Vagina (tissue), 2 donors: ENCODE measurements at regions not wholly inside any gene's neighbourhood (a gene's known extent, or its start where the extent isn't known, plus 50 kb on each side); places are given as distances from the start of the nearest gene placed in this dataset.

Source experiments
- DNase-seq, 2 donors: peaks; one replicate each; pipeline ENCODE4 v3.0.0-alpha.2; 2017; ENCODE audit errors: extremely low spot score in 2 of 2
- H3K27ac ChIP-seq: fragments of 200-600 bp; sonication (generic); one replicate; pipeline ENCODE4 v1.5.1; 2019
- H3K27me3 ChIP-seq: fragments of 200-600 bp; sonication (generic); one replicate; pipeline ENCODE4 v1.5.1; 2019
- H3K36me3 ChIP-seq, 2 donors: fragments of 200-600 bp; sonication (generic); one replicate each; pipeline ENCODE4 v1.5.1; 2017 to 2019
- H3K4me1 ChIP-seq: fragments of 200-600 bp; sonication (generic); one replicate; pipeline ENCODE4 v1.5.1; 2019
- H3K4me3 ChIP-seq, 2 donors: fragments of 200-600 bp; sonication (generic); 1 replicate in 1 of 2; 2 replicates in 1 of 2; pipeline ENCODE4 v1.5.1; 2016 to 2019
- H3K9me3 ChIP-seq: fragments of 200-600 bp; sonication (generic); one replicate; pipeline ENCODE4 v1.5.1; 2019
- POLR2A ChIP-seq, 2 donors: fragments of 450-650 bp; IDR thresholded peaks; one replicate each; pipeline ENCODE4 v1.6.1; 2017; ENCODE audit warnings: antibody characterized with exemption in 2 of 2, mild to moderate bottlenecking in 2 of 2, moderate library complexity in 2 of 2
- POLR2AphosphoS5 ChIP-seq, 2 donors: sonication (generic); formaldehyde crosslinking; IDR thresholded peaks; one replicate each; pipeline ENCODE4 v1.9.0; 2017; ENCODE audit warnings: antibody characterized with exemption in 2 of 2, mild to moderate bottlenecking in 2 of 2, low read depth in 1 of 2; ENCODE audit not compliant: insufficient read depth in 1 of 2
- intact Hi-C: fragments of 100-400 bp; cut with DNase I; formaldehyde crosslinking; loops from one replicate; pipeline ENCODE4 v1.15.1; 2023
- TF ChIP-seq, protein P1 (sequence below), 3 experiments: fragments of 450-650 bp in 2 of 3; fragments of 200-600 bp in 1 of 3; sonication (generic) in 1 of 3; IDR thresholded peaks; one replicate each; pipeline ENCODE4 v1.5.1; 2017 to 2019; ENCODE audit warnings: antibody characterized with exemption in 3 of 3, mild to moderate bottlenecking in 2 of 3, moderate library complexity in 2 of 3

DNA sequence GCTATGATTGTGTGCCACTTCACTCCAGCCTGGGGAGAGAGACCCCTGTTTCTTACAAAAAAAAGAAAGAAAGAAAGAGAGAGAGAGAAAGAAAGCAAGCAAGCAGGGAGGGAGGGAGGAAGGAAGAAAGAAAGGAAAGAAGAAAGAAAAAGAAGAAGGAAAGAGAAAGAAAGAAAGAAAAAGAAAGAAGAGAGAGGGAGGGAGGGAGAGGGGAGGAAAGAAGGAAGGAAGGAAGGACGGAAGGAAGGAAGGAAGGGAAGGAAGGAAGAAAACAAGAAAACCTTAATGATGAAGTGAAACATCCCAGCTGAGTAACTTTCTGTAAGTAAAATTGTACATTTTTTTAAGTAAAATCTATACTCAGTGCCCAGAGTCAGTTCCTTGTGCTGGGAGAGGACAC lies 75.5 kb upstream of the GLS start:
- no peak overlapping the region for H3K4me3 ChIP-seq
- no peak for TF ChIP-seq POLR2A (IDR thresholded peaks at IDR 0.05)
- TF ChIP-seq, protein P1, sequence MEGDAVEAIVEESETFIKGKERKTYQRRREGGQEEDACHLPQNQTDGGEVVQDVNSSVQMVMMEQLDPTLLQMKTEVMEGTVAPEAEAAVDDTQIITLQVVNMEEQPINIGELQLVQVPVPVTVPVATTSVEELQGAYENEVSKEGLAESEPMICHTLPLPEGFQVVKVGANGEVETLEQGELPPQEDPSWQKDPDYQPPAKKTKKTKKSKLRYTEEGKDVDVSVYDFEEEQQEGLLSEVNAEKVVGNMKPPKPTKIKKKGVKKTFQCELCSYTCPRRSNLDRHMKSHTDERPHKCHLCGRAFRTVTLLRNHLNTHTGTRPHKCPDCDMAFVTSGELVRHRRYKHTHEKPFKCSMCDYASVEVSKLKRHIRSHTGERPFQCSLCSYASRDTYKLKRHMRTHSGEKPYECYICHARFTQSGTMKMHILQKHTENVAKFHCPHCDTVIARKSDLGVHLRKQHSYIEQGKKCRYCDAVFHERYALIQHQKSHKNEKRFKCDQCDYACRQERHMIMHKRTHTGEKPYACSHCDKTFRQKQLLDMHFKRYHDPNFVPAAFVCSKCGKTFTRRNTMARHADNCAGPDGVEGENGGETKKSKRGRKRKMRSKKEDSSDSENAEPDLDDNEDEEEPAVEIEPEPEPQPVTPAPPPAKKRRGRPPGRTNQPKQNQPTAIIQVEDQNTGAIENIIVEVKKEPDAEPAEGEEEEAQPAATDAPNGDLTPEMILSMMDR (IDR thresholded peaks at IDR 0.05): no peak
- no peak for TF ChIP-seq POLR2AphosphoS5 (IDR thresholded peaks at IDR 0.05; ENCODE audit: insufficient read depth in 1 of 2, low read depth in 1 of 2)
- H3K4me1 ChIP-seq: no peaks in the 10 kb centered on the region
- DNase-seq: no peak
- H3K9me3 ChIP-seq: no peaks in the 10 kb centered on the region
- H3K27ac ChIP-seq: no peak overlapping the region
- no peaks in the 10 kb centered on the region for H3K27me3 ChIP-seq
- intact Hi-C loops: no loop called here
- no peaks in the 10 kb centered on the region for H3K36me3 ChIP-seq

DNA sequence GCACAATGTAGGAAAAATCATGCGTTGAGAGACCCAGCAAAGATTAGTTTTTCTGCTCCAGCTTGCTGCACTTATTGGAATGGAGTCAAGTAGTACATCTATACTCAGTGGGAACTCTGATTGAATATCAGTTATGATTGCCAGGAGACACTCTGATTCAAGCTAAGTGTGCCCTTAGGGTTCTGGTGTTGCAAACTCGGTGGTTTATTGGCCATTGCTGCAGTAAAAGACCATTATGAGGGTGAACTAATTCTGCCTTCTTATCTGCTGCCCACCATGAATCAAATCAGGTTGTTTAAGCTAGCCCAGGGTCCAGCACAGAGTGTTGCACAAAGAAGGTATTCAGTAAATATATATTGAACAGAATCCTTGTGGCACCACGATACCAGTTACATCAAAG lies 74.8 kb upstream of the GLS start:
- no peak for DNase-seq
- no peak for TF ChIP-seq POLR2AphosphoS5 (IDR thresholded peaks at IDR 0.05; ENCODE audit: insufficient read depth in 1 of 2, low read depth in 1 of 2)
- TF ChIP-seq, protein P1 (IDR thresholded peaks at IDR 0.05): no peak
- no peak for TF ChIP-seq POLR2A (IDR thresholded peaks at IDR 0.05)
- Histone ChIP-seq H3K27me3 (no peaks in the 10 kb centered on the region), H3K4me3 (no peak overlapping the region), H3K27ac (no peak overlapping the region), H3K9me3 (no peaks in the 10 kb centered on the region), H3K36me3 (no peaks in the 10 kb centered on the region), H3K4me1 (no peaks in the 10 kb centered on the region)
- intact Hi-C loops: no loop called here

DNA sequence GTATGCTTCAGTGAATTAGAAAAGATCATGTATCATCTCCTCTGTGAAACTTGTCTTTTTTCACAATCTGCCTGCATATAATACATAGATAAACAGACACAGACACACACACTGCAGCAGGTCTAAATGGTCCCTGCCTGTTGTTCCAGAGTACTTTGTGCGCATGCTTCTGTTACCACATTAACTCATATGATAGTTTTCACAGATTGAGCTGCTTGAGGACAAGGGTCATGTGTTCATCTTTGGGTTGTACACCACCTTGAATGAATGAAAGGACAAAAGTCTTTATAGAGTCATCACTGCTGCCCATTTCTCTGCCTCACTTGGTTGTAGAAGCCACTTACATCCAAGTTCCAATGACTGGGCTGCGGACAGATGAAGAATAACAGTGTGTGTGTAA lies 72.7 kb upstream of the GLS start:
- Histone ChIP-seq H3K4me1 (no peaks in the 10 kb centered on the region), H3K36me3 (no peaks in the 10 kb centered on the region), H3K27me3 (no peaks in the 10 kb centered on the region), H3K27ac (no peak overlapping the region), H3K9me3 (no peaks in the 10 kb centered on the region), H3K4me3 (no peak overlapping the region)
- TF ChIP-seq POLR2AphosphoS5 (IDR thresholded peaks at IDR 0.05; ENCODE audit: insufficient read depth in 1 of 2, low read depth in 1 of 2) (no peak), POLR2A (IDR thresholded peaks at IDR 0.05) (no peak)
- TF ChIP-seq, protein P1 (IDR thresholded peaks at IDR 0.05): no peak
- no peak for DNase-seq
- intact Hi-C loops: no loop called here

DNA sequence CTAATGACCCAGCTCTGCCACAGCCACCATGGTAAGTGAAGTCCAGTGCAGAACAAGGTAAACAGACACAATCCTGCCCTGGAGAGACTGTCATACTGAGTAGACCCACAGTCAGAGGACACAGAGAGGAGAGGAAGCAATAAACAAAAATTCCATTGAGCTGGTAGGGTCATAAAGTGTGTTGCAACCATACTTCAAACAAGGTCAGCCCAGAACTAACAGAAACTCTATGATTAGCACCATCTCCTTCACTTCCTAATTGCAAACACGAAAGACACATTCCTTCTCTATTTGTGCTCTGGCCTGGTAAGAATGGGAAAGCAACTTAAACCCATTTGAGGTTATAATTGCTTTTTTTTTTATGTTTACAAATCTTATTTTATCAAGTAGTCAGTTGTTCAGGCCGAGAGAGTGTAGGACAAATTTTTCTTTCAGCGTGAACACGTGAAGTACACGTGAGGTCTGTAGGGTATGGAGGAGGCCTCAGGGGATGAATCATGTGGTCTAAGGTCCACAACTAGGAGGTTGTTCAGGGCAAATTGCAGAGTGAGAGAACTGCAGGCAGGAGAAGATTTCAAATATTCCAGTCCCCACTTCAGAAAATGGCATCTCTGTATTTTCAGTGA lies 71.4 kb upstream of the GLS start:
- intact Hi-C loops: no loop called here
- Histone ChIP-seq H3K9me3 (no peaks in the 10 kb centered on the region), H3K36me3 (no peaks in the 10 kb centered on the region)

More for the DNA sequence above, 71.4 kb upstream of the GLS start:
- H3K4me1 ChIP-seq: no peaks in the 10 kb centered on the region
- no peak overlapping the region for H3K27ac ChIP-seq
- no peak for TF ChIP-seq POLR2A (IDR thresholded peaks at IDR 0.05)
- TF ChIP-seq POLR2AphosphoS5 (IDR thresholded peaks at IDR 0.05; ENCODE audit: insufficient read depth in 1 of 2, low read depth in 1 of 2): no peak
- TF ChIP-seq, protein P1 (IDR thresholded peaks at IDR 0.05): no peak
- H3K27me3 ChIP-seq: no peaks in the 10 kb centered on the region
- no peak overlapping the region for H3K4me3 ChIP-seq
- DNase-seq: no peak
